OCI-LY3 (cell line): ENCODE measurements at regions not wholly inside any gene's neighbourhood (a gene's known extent, or its start where the extent isn't known, plus 50 kb on each side); places are given as distances from the start of the nearest gene placed in this dataset.

Source experiments
- H2AFZ ChIP-seq: fragments of 200-600, 300-600 bp; shearing (Covaris generic); 2 replicates; pipeline ENCODE4 v1.6.0; 2014; ENCODE audit warnings: antibody characterized with exemption, low read depth, low read length
- H3K27ac ChIP-seq: fragments of 200-600, 300-600 bp; sonication (generic); 2 replicates; pipeline ENCODE4 v1.5.1; 2014; ENCODE audit warnings: mild to moderate bottlenecking, low read length, moderate library complexity, mixed read lengths
- H3K27me3 ChIP-seq: fragments of 200-600, 300-600 bp; sonication (generic); 2 replicates; pipeline ENCODE4 v1.6.1; 2014; ENCODE audit warnings: low read depth, low read length, mixed read lengths
- H3K36me3 ChIP-seq: fragments of 200-600, 300-600 bp; sonication (generic); replicated peaks from 2 replicates; pipeline ENCODE3; 2014; ENCODE audit warnings: low read depth, low read length, mixed read lengths
- H3K4me1 ChIP-seq: fragments of 300-600, 200-600 bp; sonication (generic); 2 replicates; pipeline ENCODE4 v1.6.1; 2014; ENCODE audit warnings: low read length, mixed read lengths
- H3K4me2 ChIP-seq: fragments of 200-600, 300-600 bp; sonication (generic); 2 replicates; pipeline ENCODE4 v1.6.1; 2014; ENCODE audit warnings: low read length, mixed read lengths
- H3K4me3 ChIP-seq: fragments of 300-600, 200-600 bp; sonication (generic); 2 replicates; pipeline ENCODE4 v1.5.1; 2014; ENCODE audit warnings: antibody characterized with exemption, mild to moderate bottlenecking, low read length, moderate library complexity
- H3K79me2 ChIP-seq: fragments of 300-600, 200-600 bp; shearing (Covaris generic); 2 replicates; pipeline ENCODE4 v1.6.1; 2014; ENCODE audit warnings: mild to moderate bottlenecking, low read length, mixed read lengths
- H3K9ac ChIP-seq: fragments of 300-600, 200-600 bp; shearing (Covaris generic); 2 replicates; pipeline ENCODE4 v1.6.0; 2014; ENCODE audit warnings: mild to moderate bottlenecking, low read length, moderate library complexity
- H3K9me3 ChIP-seq: fragments of 200-600, 300-600 bp; shearing (Covaris generic); 2 replicates; pipeline ENCODE4 v1.6.1; 2014; ENCODE audit warnings: low read length, mixed read lengths; ENCODE audit not compliant: insufficient read depth
- H4K20me1 ChIP-seq: fragments of 200-600, 300-600 bp; sonication (generic); 2 replicates; pipeline ENCODE4 v1.6.1; 2016; ENCODE audit warnings: low read length, mixed read lengths; ENCODE audit not compliant: insufficient read depth
- EZH2phosphoT487 ChIP-seq: fragments of 200-600 bp; shearing (Covaris generic); IDR thresholded peaks from 2 replicates; pipeline ENCODE4 v1.6.1; 2018; ENCODE audit warnings: antibody characterized with exemption, mixed run types, low read depth
- TF ChIP-seq, protein P1 (sequence below): fragments of 200-600, 300-600 bp; sonication (generic); IDR thresholded peaks from 2 replicates; pipeline ENCODE4 v1.5.1; 2014; ENCODE audit warnings: antibody characterized with exemption, low read length, low read depth

DNA sequence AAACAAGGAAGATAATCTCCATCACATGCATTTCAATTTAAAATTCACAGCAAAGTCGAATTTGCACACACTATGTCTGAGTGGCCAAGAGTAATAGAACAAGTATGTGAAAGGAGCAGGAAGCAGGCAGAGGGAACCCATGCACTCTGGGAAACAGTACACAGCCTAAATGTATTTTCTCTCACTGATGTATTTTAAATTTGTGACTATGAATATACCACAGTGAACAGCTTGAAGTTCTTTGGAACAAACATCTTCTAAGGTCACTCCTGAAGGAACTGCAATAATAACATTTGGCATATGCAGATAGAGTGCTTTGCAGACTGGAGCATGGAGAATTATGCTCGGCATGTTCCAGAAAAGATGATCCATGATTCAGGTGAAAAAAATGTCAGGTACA, 223.1 kb upstream of the PKN2 start:
- H4K20me1 ChIP-seq, result no peaks in the 10 kb centered on the region
- H3K4me1 ChIP-seq, result peaks cover 5% of the 10 kb centered on the region
- H3K27ac ChIP-seq, result no peak overlapping the region
- no peak for TF ChIP-seq EZH2phosphoT487
- TF ChIP-seq, protein P1, sequence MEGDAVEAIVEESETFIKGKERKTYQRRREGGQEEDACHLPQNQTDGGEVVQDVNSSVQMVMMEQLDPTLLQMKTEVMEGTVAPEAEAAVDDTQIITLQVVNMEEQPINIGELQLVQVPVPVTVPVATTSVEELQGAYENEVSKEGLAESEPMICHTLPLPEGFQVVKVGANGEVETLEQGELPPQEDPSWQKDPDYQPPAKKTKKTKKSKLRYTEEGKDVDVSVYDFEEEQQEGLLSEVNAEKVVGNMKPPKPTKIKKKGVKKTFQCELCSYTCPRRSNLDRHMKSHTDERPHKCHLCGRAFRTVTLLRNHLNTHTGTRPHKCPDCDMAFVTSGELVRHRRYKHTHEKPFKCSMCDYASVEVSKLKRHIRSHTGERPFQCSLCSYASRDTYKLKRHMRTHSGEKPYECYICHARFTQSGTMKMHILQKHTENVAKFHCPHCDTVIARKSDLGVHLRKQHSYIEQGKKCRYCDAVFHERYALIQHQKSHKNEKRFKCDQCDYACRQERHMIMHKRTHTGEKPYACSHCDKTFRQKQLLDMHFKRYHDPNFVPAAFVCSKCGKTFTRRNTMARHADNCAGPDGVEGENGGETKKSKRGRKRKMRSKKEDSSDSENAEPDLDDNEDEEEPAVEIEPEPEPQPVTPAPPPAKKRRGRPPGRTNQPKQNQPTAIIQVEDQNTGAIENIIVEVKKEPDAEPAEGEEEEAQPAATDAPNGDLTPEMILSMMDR, result no peak
- H3K36me3 ChIP-seq, result no peaks in the 10 kb centered on the region
- no peak overlapping the region for H3K4me2 ChIP-seq
- H2AFZ ChIP-seq, result no peak overlapping the region
- no peak overlapping the region for H3K9ac ChIP-seq
- H3K9me3 ChIP-seq, result no peaks in the 10 kb centered on the region
- no peak overlapping the region for H3K4me3 ChIP-seq
- no peaks in the 10 kb centered on the region for H3K27me3 ChIP-seq
- H3K79me2 ChIP-seq, result no peaks in the 10 kb centered on the region

DNA sequence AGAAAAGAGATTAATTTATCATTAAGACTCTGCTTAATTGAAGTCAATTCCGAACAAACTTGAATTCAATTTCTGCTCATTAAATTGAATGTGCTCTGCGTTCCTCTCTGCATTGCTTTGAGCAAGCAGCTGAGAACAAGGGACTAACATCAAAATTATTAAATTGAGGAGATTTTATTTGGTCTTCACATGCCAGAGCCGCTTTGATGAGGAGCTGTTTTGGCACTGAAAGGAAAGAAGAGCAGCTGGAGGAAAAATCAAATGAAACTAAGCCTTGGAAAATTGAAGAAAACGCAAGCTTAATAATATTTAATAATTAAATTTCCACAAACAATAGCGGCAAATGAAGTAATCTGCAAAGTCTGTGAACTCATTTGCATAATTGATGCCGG, 222.0 kb upstream of the PKN2 start:
- no peak overlapping the region for H3K27ac ChIP-seq
- H3K4me2 ChIP-seq, result no peak overlapping the region
- H3K4me1 ChIP-seq, result no peaks in the 10 kb centered on the region
- H3K9ac ChIP-seq, result no peak overlapping the region
- H3K9me3 ChIP-seq, result no peaks in the 10 kb centered on the region
- no peaks in the 10 kb centered on the region for H3K27me3 ChIP-seq
- no peak overlapping the region for H3K4me3 ChIP-seq
- H4K20me1 ChIP-seq, result no peaks in the 10 kb centered on the region
- TF ChIP-seq, protein P1, result no peak
- no peak for TF ChIP-seq EZH2phosphoT487
- H3K79me2 ChIP-seq, result no peaks in the 10 kb centered on the region
- no peak overlapping the region for H2AFZ ChIP-seq
- H3K36me3 ChIP-seq, result no peaks in the 10 kb centered on the region

DNA sequence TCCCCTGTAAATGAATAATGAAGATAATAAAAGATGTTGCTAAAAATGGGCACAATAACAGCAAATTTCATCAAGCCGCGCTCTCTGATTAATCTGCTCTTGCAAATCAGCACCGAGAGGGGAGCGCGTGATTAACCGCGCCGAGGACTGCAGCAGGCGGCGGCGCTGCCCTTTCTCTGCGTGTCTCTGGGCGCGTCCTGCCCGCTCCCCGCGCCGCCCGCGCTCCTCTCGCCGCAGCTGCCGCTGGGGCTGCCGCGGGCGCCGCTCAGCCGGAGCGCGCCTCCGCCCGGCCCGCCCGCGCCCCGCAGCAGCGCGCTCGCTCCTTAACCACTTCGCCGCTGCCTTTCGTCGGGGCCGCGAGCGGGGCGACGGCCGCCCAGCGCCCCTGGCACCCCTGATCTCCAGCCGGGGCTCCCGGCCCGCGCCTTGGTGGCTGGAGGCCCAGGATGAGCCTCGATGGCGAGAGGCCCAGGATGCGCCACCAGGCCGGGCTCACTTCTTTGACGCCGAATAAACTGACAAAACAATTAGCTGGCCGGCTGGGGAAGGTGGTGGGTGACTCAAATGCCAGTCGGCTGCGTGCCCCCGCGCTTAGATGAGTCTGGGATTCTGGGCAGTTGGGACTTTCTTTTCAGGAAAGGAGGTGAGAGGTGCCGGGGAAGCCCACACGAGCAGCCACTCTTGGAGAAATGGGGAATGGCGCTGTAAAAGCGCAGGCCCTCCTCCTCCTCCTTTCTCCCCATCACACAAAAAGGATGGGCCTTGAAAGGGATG, 221.4 kb upstream of the PKN2 start:
- no peaks in the 10 kb centered on the region for H3K9me3 ChIP-seq
- no peak overlapping the region for H3K4me3 ChIP-seq
- H2AFZ ChIP-seq, result no peak overlapping the region
- no peak overlapping the region for H3K4me2 ChIP-seq
- TF ChIP-seq, protein P1, result no peak
- no peak for TF ChIP-seq EZH2phosphoT487
- H3K27me3 ChIP-seq, result no peaks in the 10 kb centered on the region
- H3K9ac ChIP-seq, result no peak overlapping the region
- H3K79me2 ChIP-seq, result no peaks in the 10 kb centered on the region
- no peaks in the 10 kb centered on the region for H3K4me1 ChIP-seq
- no peaks in the 10 kb centered on the region for H4K20me1 ChIP-seq
- no peak overlapping the region for H3K27ac ChIP-seq
- H3K36me3 ChIP-seq, result no peaks in the 10 kb centered on the region

DNA sequence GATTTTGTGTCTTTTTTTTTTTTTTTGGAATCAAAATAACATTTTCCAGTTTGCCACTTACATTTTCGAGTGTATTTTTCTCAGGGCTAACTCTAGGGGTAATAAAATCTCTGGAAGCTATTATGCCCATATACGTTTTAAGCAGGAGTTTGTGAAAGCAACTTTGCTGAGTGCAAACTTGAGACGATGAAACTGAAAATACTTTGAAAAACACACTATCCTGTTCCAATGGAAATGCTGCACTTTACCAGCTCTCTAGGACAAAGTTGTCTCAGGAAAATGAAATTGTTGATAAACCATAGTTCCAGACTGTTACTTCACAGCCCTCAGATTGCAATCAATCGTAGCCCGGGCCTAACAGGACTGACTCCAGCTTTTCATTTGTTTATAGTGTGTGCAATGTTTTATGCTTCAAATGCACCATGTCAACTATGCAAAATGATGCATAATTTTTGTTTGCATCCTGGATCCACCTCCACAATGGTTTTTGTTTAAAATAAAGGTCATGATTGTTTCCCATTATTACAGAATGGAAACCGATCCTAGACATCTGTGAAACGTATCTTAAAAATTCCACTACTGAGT, 220.6 kb upstream of the PKN2 start:
- Histone ChIP-seq H3K4me1 (no peaks in the 10 kb centered on the region), H3K27ac (no peak overlapping the region), H3K4me3 (no peak overlapping the region), H3K9me3 (no peaks in the 10 kb centered on the region), H2AFZ (no peak overlapping the region), H4K20me1 (no peaks in the 10 kb centered on the region), H3K4me2 (no peak overlapping the region), H3K36me3 (no peaks in the 10 kb centered on the region), H3K9ac (no peak overlapping the region), H3K27me3 (no peaks in the 10 kb centered on the region), H3K79me2 (no peaks in the 10 kb centered on the region)
- TF ChIP-seq EZH2phosphoT487, result no peak
- TF ChIP-seq, protein P1, result no peak
